Duodenal mucosa (tissue), 2 donors: ENCODE measurements at regions not wholly inside any gene's neighbourhood (a gene's known extent, or its start where the extent isn't known, plus 50 kb on each side); places are given as distances from the start of the nearest gene placed in this dataset.

Source experiments
- H3K27ac ChIP-seq: one replicate; pipeline ENCODE4 v1.7.0; 2013; ENCODE audit warnings: low read depth, low read length
- H3K27me3 ChIP-seq, 2 donors: one replicate each; pipeline ENCODE4 v1.7.0; 2013; ENCODE audit warnings: low read length in 2 of 2, control low read depth in 1 of 2; ENCODE audit not compliant: insufficient read depth in 2 of 2, control insufficient read depth in 1 of 2
- H3K36me3 ChIP-seq, 2 donors: one replicate each; pipeline ENCODE4 v1.7.0; 2013; ENCODE audit warnings: low read length in 2 of 2, control low read depth in 1 of 2; ENCODE audit not compliant: insufficient read depth in 2 of 2, control insufficient read depth in 1 of 2
- H3K4me1 ChIP-seq, 2 donors: one replicate each; pipeline ENCODE4 v1.7.0; 2013; ENCODE audit warnings: low read length in 2 of 2, control low read depth in 1 of 2; ENCODE audit not compliant: insufficient read depth in 2 of 2, control insufficient read depth in 1 of 2
- H3K4me3 ChIP-seq, 2 donors: one replicate each; pipeline ENCODE4 v1.7.0; 2013; ENCODE audit warnings: low read length in 2 of 2, low read depth in 1 of 2
- H3K9ac ChIP-seq, 2 donors: one replicate each; pipeline ENCODE4 v1.7.0; 2013; ENCODE audit warnings: low read length in 2 of 2, low read depth in 1 of 2
- H3K9me3 ChIP-seq, 2 donors: one replicate each; pipeline ENCODE4 v1.7.0; 2013; ENCODE audit warnings: low read length in 2 of 2, control low read depth in 1 of 2; ENCODE audit not compliant: control insufficient read depth in 1 of 2

GRCh38 chr9:108188976-108189375 is 666.8 kb downstream of the ACTL7B start:
- no peaks in the 10 kb centered on the region for H3K36me3 ChIP-seq
- H3K27ac ChIP-seq, result no peak overlapping the region
- H3K4me1 ChIP-seq, result peaks cover 0 to 4% of the 10 kb centered on the region in 2 donors
- no peak overlapping the region for H3K9ac ChIP-seq
- H3K4me3 ChIP-seq, result no peak overlapping the region
- no peaks in the 10 kb centered on the region for H3K9me3 ChIP-seq
- H3K27me3 ChIP-seq, result no peaks in the 10 kb centered on the region

- H3K4me3 ChIP-seq, result no peak overlapping the region
- no peak overlapping the region for H3K9ac ChIP-seq
- H3K27ac ChIP-seq, result no peak overlapping the region
- H3K9me3 ChIP-seq, result no peaks in the 10 kb centered on the region
- no peaks in the 10 kb centered on the region for H3K27me3 ChIP-seq
- H3K36me3 ChIP-seq, result no peaks in the 10 kb centered on the region
- peaks cover 0 to 4% of the 10 kb centered on the region in 2 donors for H3K4me1 ChIP-seq
Measured at GRCh38 chr9:108188482-108188881, 667.3 kb downstream of the ACTL7B start.

DNA sequence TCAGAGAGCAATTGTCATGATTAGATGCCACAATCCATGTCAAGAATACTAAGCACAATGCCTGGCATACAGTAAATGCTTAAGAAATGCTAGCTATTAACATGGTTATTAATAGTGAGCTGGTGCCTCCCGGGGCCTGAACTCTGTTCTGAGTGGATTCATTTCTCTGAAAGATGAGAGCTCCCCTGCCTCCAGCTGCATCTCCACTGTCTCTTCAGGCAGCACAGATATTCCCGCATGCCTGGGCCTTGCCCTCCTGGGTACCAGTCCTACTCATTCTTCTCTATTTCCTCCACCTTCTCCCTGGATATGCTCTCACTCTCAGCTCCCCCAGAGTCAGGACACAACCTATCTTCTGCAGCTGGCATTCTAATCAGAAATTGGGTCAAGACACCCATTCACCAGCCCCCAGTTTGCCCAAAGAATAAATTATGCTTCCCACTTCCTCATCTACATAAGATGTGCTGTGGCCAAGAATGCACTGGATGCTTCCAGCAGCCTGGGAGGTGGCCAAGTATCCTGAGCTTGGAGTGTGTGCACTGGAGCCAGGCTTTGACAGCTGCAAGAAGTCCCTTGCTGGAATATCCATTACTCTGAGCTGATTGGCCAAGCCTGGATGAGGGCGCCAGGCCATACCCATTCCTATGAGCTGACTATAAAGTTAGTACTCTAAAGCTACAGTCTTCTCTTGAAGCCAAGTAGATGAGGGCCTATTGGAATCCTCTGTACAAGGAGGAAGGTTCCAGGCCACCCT is 669.0 kb downstream of the ACTL7B start:
- Histone ChIP-seq H3K4me3 (no peak overlapping the region), H3K27me3 (no peaks in the 10 kb centered on the region), H3K9ac (no peak overlapping the region), H3K36me3 (no peaks in the 10 kb centered on the region), H3K9me3 (no peaks in the 10 kb centered on the region), H3K4me1 (peaks cover 0 to 4% of the 10 kb centered on the region in 2 donors), H3K27ac (no peak overlapping the region)

DNA sequence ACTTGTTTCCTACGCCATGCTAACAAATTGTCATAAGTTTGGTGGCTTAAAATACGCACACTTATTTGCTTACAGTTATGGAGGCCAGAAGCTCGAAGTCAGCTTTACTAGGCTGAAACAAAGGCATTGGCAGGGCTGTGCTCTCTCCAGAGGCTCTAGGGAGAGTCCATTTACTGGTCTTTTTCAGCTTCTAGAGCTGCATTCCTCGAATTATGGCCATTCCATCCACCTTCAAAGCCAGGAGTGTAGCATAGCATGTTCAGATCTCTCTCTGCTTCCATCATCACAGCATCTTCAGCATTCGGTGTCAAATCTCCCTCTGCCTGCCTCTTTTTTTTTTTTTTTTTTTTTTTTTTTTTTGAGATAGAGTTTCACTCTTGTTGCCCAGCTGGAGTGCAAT is 670.2 kb downstream of the ACTL7B start:
- Histone ChIP-seq H3K36me3 (no peaks in the 10 kb centered on the region), H3K9ac (no peak overlapping the region), H3K9me3 (no peaks in the 10 kb centered on the region), H3K27ac (no peak overlapping the region), H3K4me1 (peaks cover 0 to 4% of the 10 kb centered on the region in 2 donors), H3K4me3 (no peak overlapping the region), H3K27me3 (no peaks in the 10 kb centered on the region)

DNA sequence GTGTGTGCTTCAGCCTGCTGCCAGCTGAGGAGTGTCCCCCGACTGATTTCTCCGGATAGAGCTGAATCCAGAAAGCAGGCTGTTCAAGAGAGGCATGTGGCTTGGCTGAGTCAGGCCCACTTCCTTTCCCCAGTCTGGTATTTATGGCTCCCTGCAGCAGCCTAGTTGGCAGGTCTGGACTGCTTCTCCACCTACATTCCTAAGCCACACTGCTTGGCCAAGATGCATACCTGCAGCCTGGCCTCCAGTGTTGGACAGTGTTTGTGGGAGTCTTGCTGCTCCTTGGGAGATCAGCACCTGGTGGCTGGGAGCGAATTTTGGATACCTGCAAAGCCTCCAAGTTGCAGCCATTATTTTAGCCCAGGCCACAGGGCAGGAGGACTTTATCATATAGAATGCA is 670.8 kb downstream of the ACTL7B start:
- no peak overlapping the region for H3K4me3 ChIP-seq
- H3K4me1 ChIP-seq, result peaks cover 0 to 4% of the 10 kb centered on the region in 2 donors
- H3K9ac ChIP-seq, result no peak overlapping the region
- H3K9me3 ChIP-seq, result no peaks in the 10 kb centered on the region
- no peaks in the 10 kb centered on the region for H3K27me3 ChIP-seq
- no peaks in the 10 kb centered on the region for H3K36me3 ChIP-seq
- H3K27ac ChIP-seq, result no peak overlapping the region

- peaks cover 0 to 4% of the 10 kb centered on the region in 2 donors for H3K4me1 ChIP-seq
- no peaks in the 10 kb centered on the region for H3K27me3 ChIP-seq
- no peaks in the 10 kb centered on the region for H3K36me3 ChIP-seq
- H3K9ac ChIP-seq, result no peak overlapping the region
- H3K9me3 ChIP-seq, result no peaks in the 10 kb centered on the region
- no peak overlapping the region for H3K4me3 ChIP-seq
- no peak overlapping the region for H3K27ac ChIP-seq
Measured at GRCh38 chr9:108184009-108184408, 671.8 kb downstream of the ACTL7B start.

GRCh38 chr9:108182950-108183381 is 672.8 kb downstream of the ACTL7B start:
- Histone ChIP-seq H3K4me1 (peaks cover 0 to 4% of the 10 kb centered on the region in 2 donors), H3K9me3 (no peaks in the 10 kb centered on the region), H3K27ac (no peak overlapping the region), H3K9ac (no peak overlapping the region), H3K36me3 (no peaks in the 10 kb centered on the region), H3K27me3 (no peaks in the 10 kb centered on the region), H3K4me3 (no peak overlapping the region)

DNA sequence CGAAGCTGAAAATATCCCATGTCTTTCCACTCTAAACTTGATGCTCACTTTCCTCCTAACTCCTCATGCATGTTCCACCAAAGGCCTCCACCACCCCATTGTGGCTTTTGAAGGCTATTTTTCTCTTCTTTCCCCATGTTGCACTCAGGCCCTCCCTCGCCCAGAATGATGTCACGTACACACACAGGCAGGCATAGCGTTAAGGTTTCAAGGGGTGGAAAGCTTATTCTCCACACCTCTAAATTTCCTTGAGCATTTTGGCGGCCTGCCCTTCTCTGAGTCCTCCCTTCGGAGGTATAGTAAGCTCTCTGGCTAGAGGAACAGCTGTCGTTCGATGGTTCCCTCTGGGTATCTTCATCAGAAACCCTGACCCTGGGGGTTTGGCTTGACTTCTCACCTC is 673.5 kb downstream of the ACTL7B start:
- Histone ChIP-seq H3K27me3 (no peaks in the 10 kb centered on the region), H3K36me3 (no peaks in the 10 kb centered on the region), H3K9ac (no peak overlapping the region), H3K4me3 (no peak overlapping the region), H3K27ac (no peak overlapping the region), H3K4me1 (peaks cover 0 to 4% of the 10 kb centered on the region in 2 donors), H3K9me3 (no peaks in the 10 kb centered on the region)

DNA sequence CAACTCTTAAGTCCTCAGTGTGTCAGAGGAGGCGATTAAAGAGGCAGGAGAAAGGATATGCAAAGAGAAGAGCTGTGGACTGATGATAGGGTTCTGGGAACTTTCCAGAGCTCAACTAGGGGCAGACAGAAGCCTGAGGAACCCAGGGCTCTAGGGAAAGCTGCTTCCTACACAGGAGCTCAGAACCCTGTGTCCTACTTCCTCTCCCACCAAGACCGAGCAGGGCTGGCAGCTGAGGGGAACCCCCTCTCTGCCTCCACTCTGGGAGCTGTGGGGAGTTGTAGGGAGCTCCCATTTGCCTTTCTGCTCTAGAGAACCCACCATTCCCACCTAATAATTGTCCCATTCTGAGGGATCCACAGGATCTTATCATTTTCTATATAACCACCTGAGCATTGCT is 674.3 kb downstream of the ACTL7B start:
- H3K9ac ChIP-seq, result no peak overlapping the region
- no peaks in the 10 kb centered on the region for H3K9me3 ChIP-seq
- peaks cover 0 to 4% of the 10 kb centered on the region in 2 donors for H3K4me1 ChIP-seq
- no peaks in the 10 kb centered on the region for H3K27me3 ChIP-seq
- H3K27ac ChIP-seq, result no peak overlapping the region
- no peak overlapping the region for H3K4me3 ChIP-seq
- H3K36me3 ChIP-seq, result no peaks in the 10 kb centered on the region

DNA sequence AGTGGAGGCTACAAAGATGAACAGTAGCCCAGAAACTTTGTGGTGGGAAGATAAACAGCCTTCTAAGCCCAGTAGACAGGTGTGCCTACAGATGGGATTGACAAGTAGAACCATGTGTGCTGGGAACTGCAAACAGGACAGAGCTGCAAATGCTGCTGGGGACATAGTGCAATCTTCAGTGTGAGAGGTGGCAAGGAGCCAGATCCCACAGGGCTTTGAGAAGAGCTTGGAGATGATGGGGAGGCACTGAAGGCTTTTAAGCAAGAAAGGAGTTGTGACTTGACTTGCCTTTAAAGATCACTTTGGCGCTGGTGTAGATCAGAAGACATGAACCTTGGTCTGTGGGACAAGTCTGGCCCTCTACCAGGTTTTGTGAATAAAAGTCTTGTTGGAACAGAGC is 675.2 kb downstream of the ACTL7B start:
- no peaks in the 10 kb centered on the region for H3K36me3 ChIP-seq
- H3K27me3 ChIP-seq, result no peaks in the 10 kb centered on the region
- H3K9ac ChIP-seq, result no peak overlapping the region
- no peak overlapping the region for H3K27ac ChIP-seq
- H3K9me3 ChIP-seq, result no peaks in the 10 kb centered on the region
- no peak overlapping the region for H3K4me3 ChIP-seq
- H3K4me1 ChIP-seq, result peaks cover 0 to 4% of the 10 kb centered on the region in 2 donors
